Liver (tissue), 1 donor: ENCODE measurements at regions not wholly inside any gene's neighbourhood (a gene's known extent, or its start where the extent isn't known, plus 50 kb on each side); places are given as distances from the start of the nearest gene placed in this dataset.

Experiments
- FOXA2 ChIP-seq: IDR thresholded peaks from 2 replicates; pipeline ENCODE4 v1.6.1; 2016; ENCODE audit warnings: antibody characterized with exemption
- ZBTB33 ChIP-seq: IDR thresholded peaks from 2 replicates; pipeline ENCODE4 v1.6.1; 2016; ENCODE audit warnings: antibody characterized with exemption

DNA sequence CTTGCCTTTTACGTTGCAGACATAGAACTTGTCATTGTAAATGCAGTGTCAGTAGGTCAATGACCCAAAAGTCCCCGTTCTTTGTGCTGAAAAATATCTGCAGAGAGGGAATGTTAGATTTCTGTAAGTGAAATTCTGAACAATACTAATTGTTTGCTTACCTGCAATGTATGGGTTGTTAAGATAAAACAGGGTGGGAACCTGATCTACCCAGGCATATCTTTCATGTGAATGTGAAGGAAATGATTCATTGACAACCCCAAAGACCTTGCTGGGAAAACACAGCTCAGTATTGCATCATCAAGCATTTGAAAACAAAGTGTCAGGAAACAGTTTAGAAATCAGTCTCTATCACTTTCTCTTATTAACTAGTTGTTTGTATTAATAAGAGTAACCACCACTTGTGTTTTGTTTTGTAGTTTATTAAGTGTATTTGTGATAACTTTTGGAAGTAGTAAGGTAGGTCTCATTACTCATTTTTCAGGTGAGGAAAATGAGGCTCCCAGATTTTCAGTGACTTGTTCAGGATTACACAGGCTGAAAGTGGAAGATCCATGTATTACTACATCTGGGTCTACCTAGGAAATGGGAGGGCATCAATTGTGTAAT is 57.9 kb upstream of the SLC38A2 start (continued):
- TF ChIP-seq ZBTB33 (peak; percentile 31), FOXA2 (peak; percentile 42)
